HG03196 (cell line): ENCODE measurements at regions not wholly inside any gene's neighbourhood (a gene's known extent, or its start where the extent isn't known, plus 50 kb on each side); places are given as distances from the start of the nearest gene placed in this dataset.
"Not testable (repeated sequence)": the region's sequence is repeated elsewhere in the genome, so short reads cannot be mapped to it uniquely, and the experiment has no call there.

Experiments
- ATAC-seq: cut with Tn5 transposase; IDR thresholded peaks from one replicate; pipeline ENCODE4 v1.9.1; 2021; ENCODE audit not compliant: unreplicated experiment

GRCh38 chr9:124084087-124084486, 72.5 kb downstream of the LHX2 start:
- no peak for ATAC-seq

- ATAC-seq = no peak
Measured at GRCh38 chr9:124087226-124087625, 75.7 kb downstream of the LHX2 start.

- ATAC-seq = no peak
Measured at GRCh38 chr9:124088476-124088837, 76.9 kb downstream of the LHX2 start.

GRCh38 chr9:124089631-124090488, 78.3 kb downstream of the LHX2 start:
- ATAC-seq = not testable (repeated sequence)

GRCh38 chr9:124098141-124098905, 86.8 kb downstream of the LHX2 start:
- ATAC-seq = no peak

GRCh38 chr9:124099860-124100259, 88.3 kb downstream of the LHX2 start:
- ATAC-seq = no peak

- ATAC-seq = no peak
Measured at GRCh38 chr9:124101215-124101968, 89.8 kb downstream of the LHX2 start.

- ATAC-seq = no peak
Measured at GRCh38 chr9:124101969-124102345, 90.4 kb downstream of the LHX2 start.

GRCh38 chr9:124102363-124102762, 90.8 kb downstream of the LHX2 start:
- no peak for ATAC-seq

- ATAC-seq = no peak
Measured at GRCh38 chr9:124105266-124105665, 93.7 kb downstream of the LHX2 start.

- no peak for ATAC-seq
Measured at GRCh38 chr9:124108216-124108615, 96.6 kb downstream of the LHX2 start.

GRCh38 chr9:124110307-124110915, 98.8 kb downstream of the LHX2 start:
- no peak for ATAC-seq

- ATAC-seq = no peak
Measured at GRCh38 chr9:124116683-124117363, 105.3 kb downstream of the LHX2 start.

- no peak for ATAC-seq
Measured at GRCh38 chr9:124118894-124119293, 107.3 kb downstream of the LHX2 start.

GRCh38 chr9:124120272-124120671, 108.7 kb downstream of the LHX2 start:
- ATAC-seq = no peak

- no peak for ATAC-seq
Measured at GRCh38 chr9:124121725-124122124, 110.2 kb downstream of the LHX2 start.

GRCh38 chr9:124122321-124122720, 110.8 kb downstream of the LHX2 start:
- no peak for ATAC-seq

GRCh38 chr9:124122813-124123462, 111.4 kb downstream of the LHX2 start:
- ATAC-seq = no peak

- ATAC-seq = not testable (repeated sequence)
Measured at GRCh38 chr9:124123621-124124020, 112.1 kb downstream of the LHX2 start.
